ENCODE measurements at regions not wholly inside any gene's neighbourhood (a gene's known extent, or its start where the extent isn't known, plus 50 kb on each side); places are given as distances from the start of the nearest gene placed in this dataset.
A peak's percentile ranks its signal among the peaks of the same experiment; 100 is the strongest.

- no peak for DNase-seq
Measured at GRCh38 chr15:98312913-98313312, 335.4 kb upstream of the IGF1R start.

GRCh38 chr15:98315971-98316370, 332.4 kb upstream of the IGF1R start:
- H3K27me3 Mint-ChIP-seq: peaks cover 4 to 18% (median 11%) of the 10 kb centered on the region in 3 donors
- DNase-seq (no peak), ATAC-seq (ENCODE audit: low read depth in 2 of 2) (no peak)
- peaks cover 0 to 17% (median 5%) of the 10 kb centered on the region in 7 donors for H3K9me3 Mint-ChIP-seq
- H3K36me3 Mint-ChIP-seq: no peaks in the 10 kb centered on the region
- no peak overlapping the region for H3K27ac Mint-ChIP-seq
- no peak overlapping the region for H3K4me3 Mint-ChIP-seq
- H3K4me1 Mint-ChIP-seq: no peaks in the 10 kb centered on the region

More at GRCh38 chr15:98312913-98313312, 335.4 kb upstream of the IGF1R start:
- H3K4me1 Mint-ChIP-seq: no peaks in the 10 kb centered on the region
- H3K27me3 Mint-ChIP-seq: peaks cover 10 to 30% (median 19%) of the 10 kb centered on the region in 3 donors
- H3K9me3 Mint-ChIP-seq: peaks cover 0 to 13% (median 5%) of the 10 kb centered on the region in 7 donors
- no peak overlapping the region for H3K4me3 Mint-ChIP-seq
- no peak for ATAC-seq (ENCODE audit: low read depth in 2 of 2)
- H3K36me3 Mint-ChIP-seq: no peaks in the 10 kb centered on the region
- peak overlapping the region in 1 of 6 donors; percentile 78 for H3K27ac Mint-ChIP-seq

- no peak overlapping the region for H3K4me3 Mint-ChIP-seq
- H3K36me3 Mint-ChIP-seq: no peaks in the 10 kb centered on the region
- peaks cover 0 to 6% (median 0%) of the 10 kb centered on the region in 3 donors for H3K27me3 Mint-ChIP-seq
- H3K4me1 Mint-ChIP-seq: no peaks in the 10 kb centered on the region
- ATAC-seq (ENCODE audit: low read depth in 2 of 2) (no peak), DNase-seq (no peak)
- H3K27ac Mint-ChIP-seq: no peak overlapping the region
- peaks cover 4 to 42% (median 11%) of the 10 kb centered on the region in 7 donors for H3K9me3 Mint-ChIP-seq
Measured at GRCh38 chr15:98321896-98322295, 326.4 kb upstream of the IGF1R start.

- Mint-ChIP-seq H3K9me3 (peaks cover 4 to 49% (median 11%) of the 10 kb centered on the region in 7 donors), H3K27ac (no peak overlapping the region), H3K27me3 (peaks cover 0 to 10% (median 0%) of the 10 kb centered on the region in 3 donors), H3K4me3 (no peak overlapping the region), H3K4me1 (no peaks in the 10 kb centered on the region), H3K36me3 (no peaks in the 10 kb centered on the region)
- ATAC-seq (ENCODE audit: low read depth in 2 of 2): no peak
- DNase-seq: no peak
Measured at GRCh38 chr15:98322581-98322980, 325.8 kb upstream of the IGF1R start.

GRCh38 chr15:98324341-98324970, 323.9 kb upstream of the IGF1R start:
- no peak for ATAC-seq (ENCODE audit: low read depth in 2 of 2)
- H3K27me3 Mint-ChIP-seq: peaks cover 0 to 10% (median 0%) of the 10 kb centered on the region in 3 donors
- no peaks in the 10 kb centered on the region for H3K36me3 Mint-ChIP-seq

GRCh38 chr15:98326804-98327203, 321.5 kb upstream of the IGF1R start:
- DNase-seq: no peak
- H3K27me3 Mint-ChIP-seq: peaks cover 0 to 15% (median 0%) of the 10 kb centered on the region in 3 donors
- no peak overlapping the region for H3K4me3 Mint-ChIP-seq
- peaks cover 0 to 36% (median 6%) of the 10 kb centered on the region in 7 donors for H3K9me3 Mint-ChIP-seq
- H3K36me3 Mint-ChIP-seq: no peaks in the 10 kb centered on the region
- no peaks in the 10 kb centered on the region for H3K4me1 Mint-ChIP-seq
- no peak for ATAC-seq (ENCODE audit: low read depth in 2 of 2)
- H3K27ac Mint-ChIP-seq: peak overlapping the region in 1 of 6 donors; percentile 28

More at GRCh38 chr15:98324341-98324970, 323.9 kb upstream of the IGF1R start:
- Mint-ChIP-seq H3K27ac (no peak overlapping the region), H3K4me1 (no peaks in the 10 kb centered on the region), H3K9me3 (peaks cover 2 to 46% (median 7%) of the 10 kb centered on the region in 7 donors), H3K4me3 (no peak overlapping the region)
- DNase-seq: no peak

- Mint-ChIP-seq H3K4me1 (no peaks in the 10 kb centered on the region), H3K4me3 (no peak overlapping the region), H3K9me3 (peaks cover 0 to 25% (median 6%) of the 10 kb centered on the region in 7 donors), H3K27ac (no peak overlapping the region), H3K36me3 (no peaks in the 10 kb centered on the region), H3K27me3 (peaks cover under 1 to 25% (median 5%) of the 10 kb centered on the region in 3 donors)
- DNase-seq (no peak), ATAC-seq (ENCODE audit: low read depth in 2 of 2) (no peak)
Measured at GRCh38 chr15:98330258-98330657, 318.1 kb upstream of the IGF1R start.

GRCh38 chr15:98330692-98331435, 317.5 kb upstream of the IGF1R start:
- DNase-seq (no peak), ATAC-seq (ENCODE audit: low read depth in 2 of 2) (no peak)
- no peaks in the 10 kb centered on the region for H3K4me1 Mint-ChIP-seq
- peaks cover 0 to 19% (median 3%) of the 10 kb centered on the region in 7 donors for H3K9me3 Mint-ChIP-seq
- no peak overlapping the region for H3K27ac Mint-ChIP-seq
- H3K27me3 Mint-ChIP-seq: peaks cover 7 to 25% (median 8%) of the 10 kb centered on the region in 3 donors
- no peak overlapping the region for H3K4me3 Mint-ChIP-seq
- no peaks in the 10 kb centered on the region for H3K36me3 Mint-ChIP-seq

GRCh38 chr15:98331676-98332075, 316.7 kb upstream of the IGF1R start:
- H3K27me3 Mint-ChIP-seq: peaks cover 8 to 21% (median 8%) of the 10 kb centered on the region in 3 donors
- no peak for ATAC-seq (ENCODE audit: low read depth in 2 of 2)

GRCh38 chr15:98333251-98333650, 315.1 kb upstream of the IGF1R start:
- ATAC-seq (ENCODE audit: low read depth in 2 of 2) (no peak), DNase-seq (no peak)
- no peaks in the 10 kb centered on the region for H3K36me3 Mint-ChIP-seq
- no peak overlapping the region for H3K27ac Mint-ChIP-seq
- peaks cover 0 to 5% (median 0%) of the 10 kb centered on the region in 7 donors for H3K9me3 Mint-ChIP-seq
- H3K4me3 Mint-ChIP-seq: no peak overlapping the region
- no peaks in the 10 kb centered on the region for H3K4me1 Mint-ChIP-seq
- peaks cover 8 to 15% (median 8%) of the 10 kb centered on the region in 3 donors for H3K27me3 Mint-ChIP-seq

More at GRCh38 chr15:98331676-98332075, 316.7 kb upstream of the IGF1R start:
- peaks cover 0 to 13% (median 3%) of the 10 kb centered on the region in 7 donors for H3K9me3 Mint-ChIP-seq
- no peak overlapping the region for H3K27ac Mint-ChIP-seq
- H3K36me3 Mint-ChIP-seq: no peaks in the 10 kb centered on the region
- H3K4me1 Mint-ChIP-seq: no peaks in the 10 kb centered on the region
- no peak for DNase-seq
- no peak overlapping the region for H3K4me3 Mint-ChIP-seq

- H3K36me3 Mint-ChIP-seq: no peaks in the 10 kb centered on the region
- no peak for ATAC-seq (ENCODE audit: low read depth in 2 of 2)
- H3K27me3 Mint-ChIP-seq: peaks cover 2 to 10% (median 8%) of the 10 kb centered on the region in 3 donors
- no peak for DNase-seq
- H3K4me1 Mint-ChIP-seq: no peaks in the 10 kb centered on the region
- peaks cover 0 to 8% (median 3%) of the 10 kb centered on the region in 7 donors for H3K9me3 Mint-ChIP-seq
- no peak overlapping the region for H3K27ac Mint-ChIP-seq
- H3K4me3 Mint-ChIP-seq: no peak overlapping the region
Measured at GRCh38 chr15:98342911-98343310, 305.4 kb upstream of the IGF1R start.

GRCh38 chr15:98344591-98344990, 303.7 kb upstream of the IGF1R start:
- H3K4me3 Mint-ChIP-seq: no peak overlapping the region
- no peaks in the 10 kb centered on the region for H3K36me3 Mint-ChIP-seq
- ATAC-seq (ENCODE audit: low read depth in 2 of 2) (no peak), DNase-seq (no peak)
- peaks cover 4 to 20% (median 10%) of the 10 kb centered on the region in 3 donors for H3K27me3 Mint-ChIP-seq
- H3K4me1 Mint-ChIP-seq: no peaks in the 10 kb centered on the region
- H3K9me3 Mint-ChIP-seq: peaks cover 0 to 10% (median 3%) of the 10 kb centered on the region in 7 donors
- no peak overlapping the region for H3K27ac Mint-ChIP-seq

- Mint-ChIP-seq H3K36me3 (no peaks in the 10 kb centered on the region), H3K4me3 (no peak overlapping the region), H3K27me3 (peaks cover 4 to 20% (median 16%) of the 10 kb centered on the region in 3 donors), H3K27ac (no peak overlapping the region), H3K9me3 (peaks cover 0 to 10% (median 0%) of the 10 kb centered on the region in 7 donors), H3K4me1 (no peaks in the 10 kb centered on the region)
- DNase-seq (no peak), ATAC-seq (ENCODE audit: low read depth in 2 of 2) (no peak)
Measured at GRCh38 chr15:98347001-98347400, 301.3 kb upstream of the IGF1R start.

- ATAC-seq (ENCODE audit: low read depth in 2 of 2): no peak
- DNase-seq: no peak
- peaks cover 4 to 20% (median 16%) of the 10 kb centered on the region in 3 donors for H3K27me3 Mint-ChIP-seq
- no peaks in the 10 kb centered on the region for H3K36me3 Mint-ChIP-seq
- no peak overlapping the region for H3K4me3 Mint-ChIP-seq
- H3K27ac Mint-ChIP-seq: no peak overlapping the region
- no peaks in the 10 kb centered on the region for H3K4me1 Mint-ChIP-seq
- peaks cover 0 to 10% (median 0%) of the 10 kb centered on the region in 7 donors for H3K9me3 Mint-ChIP-seq
Measured at GRCh38 chr15:98347866-98348265, 300.5 kb upstream of the IGF1R start.

Measured in naive B cell (primary cell).